ENCODE measurements at regions not wholly inside any gene's neighbourhood (a gene's known extent, or its start where the extent isn't known, plus 50 kb on each side); places are given as distances from the start of the nearest gene placed in this dataset.

GRCh38 chr3:82103241-82103640 is 341.8 kb upstream of the GBE1 start:
- Histone ChIP-seq H2AFZ (no peak overlapping the region), H3K27ac (ENCODE audit: low read depth) (no peak overlapping the region), H3K36me3 (ENCODE audit: insufficient read depth) (no peaks in the 10 kb centered on the region), H3K27me3 (ENCODE audit: insufficient read depth) (no peaks in the 10 kb centered on the region), H4K20me1 (replicated peaks; ENCODE audit: insufficient read depth) (no peaks in the 10 kb centered on the region), H3K4me3 (no peak overlapping the region), H3K4me2 (no peak overlapping the region), H3K4me1 (ENCODE audit: insufficient read depth) (no peaks in the 10 kb centered on the region), H3K9me2 (ENCODE audit: insufficient read depth) (no peaks in the 10 kb centered on the region), H3F3A (replicated peaks; ENCODE audit: low read depth) (no peaks in the 10 kb centered on the region), H3K79me2 (replicated peaks; ENCODE audit: insufficient read depth) (no peaks in the 10 kb centered on the region)
- no peak for ATAC-seq
- Mint-ChIP-seq H3K27me3 (ENCODE audit: insufficient read depth, low read depth, poor library complexity) (peaks cover 1% of the 10 kb centered on the region), H3K4me3 (no peak overlapping the region), H3K9me3 (peaks cover 8% of the 10 kb centered on the region), H3K27ac (no peak overlapping the region), H3K36me3 (ENCODE audit: low read depth) (no peaks in the 10 kb centered on the region; the same call in 1 of the 3 replicates), H3K4me1 (peaks cover 7% of the 10 kb centered on the region; the same call in 1 of the 3 replicates)
- no peak for TF ChIP-seq POLR2AphosphoS5 (IDR thresholded peaks at IDR 0.05; ENCODE audit: low read depth)
- no peak for TF ChIP-seq STAT1 (IDR thresholded peaks at IDR 0.05; ENCODE audit: unreplicated experiment)
- no peak for TF ChIP-seq ZNF114 (CRISPR knock-in tag; IDR thresholded peaks at IDR 0.05)
- no peak for TF ChIP-seq ZNF331 (CRISPR knock-in tag; IDR thresholded peaks at IDR 0.05; ENCODE audit: low read depth)
- no peak for TF ChIP-seq EZH2 (IDR thresholded peaks at IDR 0.05; ENCODE audit: low read depth, unreplicated experiment)
- TF ChIP-seq, protein P1, sequence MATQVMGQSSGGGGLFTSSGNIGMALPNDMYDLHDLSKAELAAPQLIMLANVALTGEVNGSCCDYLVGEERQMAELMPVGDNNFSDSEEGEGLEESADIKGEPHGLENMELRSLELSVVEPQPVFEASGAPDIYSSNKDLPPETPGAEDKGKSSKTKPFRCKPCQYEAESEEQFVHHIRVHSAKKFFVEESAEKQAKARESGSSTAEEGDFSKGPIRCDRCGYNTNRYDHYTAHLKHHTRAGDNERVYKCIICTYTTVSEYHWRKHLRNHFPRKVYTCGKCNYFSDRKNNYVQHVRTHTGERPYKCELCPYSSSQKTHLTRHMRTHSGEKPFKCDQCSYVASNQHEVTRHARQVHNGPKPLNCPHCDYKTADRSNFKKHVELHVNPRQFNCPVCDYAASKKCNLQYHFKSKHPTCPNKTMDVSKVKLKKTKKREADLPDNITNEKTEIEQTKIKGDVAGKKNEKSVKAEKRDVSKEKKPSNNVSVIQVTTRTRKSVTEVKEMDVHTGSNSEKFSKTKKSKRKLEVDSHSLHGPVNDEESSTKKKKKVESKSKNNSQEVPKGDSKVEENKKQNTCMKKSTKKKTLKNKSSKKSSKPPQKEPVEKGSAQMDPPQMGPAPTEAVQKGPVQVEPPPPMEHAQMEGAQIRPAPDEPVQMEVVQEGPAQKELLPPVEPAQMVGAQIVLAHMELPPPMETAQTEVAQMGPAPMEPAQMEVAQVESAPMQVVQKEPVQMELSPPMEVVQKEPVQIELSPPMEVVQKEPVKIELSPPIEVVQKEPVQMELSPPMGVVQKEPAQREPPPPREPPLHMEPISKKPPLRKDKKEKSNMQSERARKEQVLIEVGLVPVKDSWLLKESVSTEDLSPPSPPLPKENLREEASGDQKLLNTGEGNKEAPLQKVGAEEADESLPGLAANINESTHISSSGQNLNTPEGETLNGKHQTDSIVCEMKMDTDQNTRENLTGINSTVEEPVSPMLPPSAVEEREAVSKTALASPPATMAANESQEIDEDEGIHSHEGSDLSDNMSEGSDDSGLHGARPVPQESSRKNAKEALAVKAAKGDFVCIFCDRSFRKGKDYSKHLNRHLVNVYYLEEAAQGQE (IDR thresholded peaks at IDR 0.05; ENCODE audit: unreplicated experiment) = no peak
- TF ChIP-seq CTCF (conservative IDR thresholded peaks at IDR 0.05; ENCODE audit: low read depth in 2 of 2) = no peak
- TF ChIP-seq ETS1 (IDR thresholded peaks at IDR 0.05) = no peak
- TF ChIP-seq NANOG (IDR thresholded peaks at IDR 0.05; ENCODE audit: borderline replicate concordance) = no peak
- TF ChIP-seq JUNB (IDR thresholded peaks at IDR 0.05; ENCODE audit: unreplicated experiment) = no peak
- TF ChIP-seq ZNF462 (CRISPR knock-in tag; IDR thresholded peaks at IDR 0.05) = no peak
- DNase-seq (ENCODE audit: low spot score) = no peak
